ENCODE measurements at regions not wholly inside any gene's neighbourhood (a gene's known extent, or its start where the extent isn't known, plus 50 kb on each side); places are given as distances from the start of the nearest gene placed in this dataset.

DNA sequence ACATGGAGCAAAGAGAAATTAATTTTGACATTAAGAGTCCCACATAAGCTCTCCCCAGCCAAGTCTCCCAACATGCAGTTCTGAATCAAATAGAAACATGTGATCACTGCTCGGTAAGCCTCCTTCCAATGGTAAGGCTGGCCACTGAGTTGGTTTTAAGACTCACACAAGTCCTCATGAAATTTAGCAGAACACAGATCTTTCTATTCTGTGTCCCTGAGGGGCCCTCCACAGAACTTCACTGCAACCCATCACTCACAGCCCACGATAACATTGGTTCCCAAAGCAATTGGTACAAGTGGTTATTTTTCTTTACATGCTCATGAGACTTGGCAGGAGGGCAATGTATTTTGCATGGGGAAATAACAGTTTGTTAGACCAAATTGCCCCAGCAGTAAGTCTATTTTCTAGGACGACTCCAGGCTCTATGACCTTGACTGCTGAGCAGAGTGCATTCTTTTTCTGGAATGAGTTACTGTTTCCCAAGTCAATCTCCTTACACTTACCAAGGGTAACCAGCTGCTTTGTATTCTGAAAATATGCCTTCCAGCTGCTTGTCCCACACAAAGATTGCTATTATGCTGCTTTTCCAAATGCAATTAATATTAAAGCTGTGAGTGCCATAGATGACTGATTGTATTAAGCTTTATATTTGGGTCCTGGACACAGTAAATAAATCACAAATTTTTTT is 142.3 kb upstream of the TANK start:
- TF ChIP-seq, protein P1, sequence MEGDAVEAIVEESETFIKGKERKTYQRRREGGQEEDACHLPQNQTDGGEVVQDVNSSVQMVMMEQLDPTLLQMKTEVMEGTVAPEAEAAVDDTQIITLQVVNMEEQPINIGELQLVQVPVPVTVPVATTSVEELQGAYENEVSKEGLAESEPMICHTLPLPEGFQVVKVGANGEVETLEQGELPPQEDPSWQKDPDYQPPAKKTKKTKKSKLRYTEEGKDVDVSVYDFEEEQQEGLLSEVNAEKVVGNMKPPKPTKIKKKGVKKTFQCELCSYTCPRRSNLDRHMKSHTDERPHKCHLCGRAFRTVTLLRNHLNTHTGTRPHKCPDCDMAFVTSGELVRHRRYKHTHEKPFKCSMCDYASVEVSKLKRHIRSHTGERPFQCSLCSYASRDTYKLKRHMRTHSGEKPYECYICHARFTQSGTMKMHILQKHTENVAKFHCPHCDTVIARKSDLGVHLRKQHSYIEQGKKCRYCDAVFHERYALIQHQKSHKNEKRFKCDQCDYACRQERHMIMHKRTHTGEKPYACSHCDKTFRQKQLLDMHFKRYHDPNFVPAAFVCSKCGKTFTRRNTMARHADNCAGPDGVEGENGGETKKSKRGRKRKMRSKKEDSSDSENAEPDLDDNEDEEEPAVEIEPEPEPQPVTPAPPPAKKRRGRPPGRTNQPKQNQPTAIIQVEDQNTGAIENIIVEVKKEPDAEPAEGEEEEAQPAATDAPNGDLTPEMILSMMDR (conservative IDR thresholded peaks at IDR 0.05; ENCODE audit: low read depth, low read length) = no peak
- no peak for TF ChIP-seq EZH2 (IDR thresholded peaks at IDR 0.05; ENCODE audit: borderline replicate concordance, low read depth, low read length, poor library complexity, severe bottlenecking)
